ENCODE measurements at regions not wholly inside any gene's neighbourhood (a gene's known extent, or its start where the extent isn't known, plus 50 kb on each side); places are given as distances from the start of the nearest gene placed in this dataset.

GRCh38 chr13:91199866-91200265, 147.6 kb upstream of the MIR17HG start:
- no peak for TF ChIP-seq GABPA (IDR thresholded peaks at IDR 0.05; ENCODE audit: low read depth)
- TF ChIP-seq, protein P1, sequence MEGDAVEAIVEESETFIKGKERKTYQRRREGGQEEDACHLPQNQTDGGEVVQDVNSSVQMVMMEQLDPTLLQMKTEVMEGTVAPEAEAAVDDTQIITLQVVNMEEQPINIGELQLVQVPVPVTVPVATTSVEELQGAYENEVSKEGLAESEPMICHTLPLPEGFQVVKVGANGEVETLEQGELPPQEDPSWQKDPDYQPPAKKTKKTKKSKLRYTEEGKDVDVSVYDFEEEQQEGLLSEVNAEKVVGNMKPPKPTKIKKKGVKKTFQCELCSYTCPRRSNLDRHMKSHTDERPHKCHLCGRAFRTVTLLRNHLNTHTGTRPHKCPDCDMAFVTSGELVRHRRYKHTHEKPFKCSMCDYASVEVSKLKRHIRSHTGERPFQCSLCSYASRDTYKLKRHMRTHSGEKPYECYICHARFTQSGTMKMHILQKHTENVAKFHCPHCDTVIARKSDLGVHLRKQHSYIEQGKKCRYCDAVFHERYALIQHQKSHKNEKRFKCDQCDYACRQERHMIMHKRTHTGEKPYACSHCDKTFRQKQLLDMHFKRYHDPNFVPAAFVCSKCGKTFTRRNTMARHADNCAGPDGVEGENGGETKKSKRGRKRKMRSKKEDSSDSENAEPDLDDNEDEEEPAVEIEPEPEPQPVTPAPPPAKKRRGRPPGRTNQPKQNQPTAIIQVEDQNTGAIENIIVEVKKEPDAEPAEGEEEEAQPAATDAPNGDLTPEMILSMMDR (IDR thresholded peaks at IDR 0.05; ENCODE audit: insufficient read depth, low read length): no peak
- no peak for TF ChIP-seq POLR2AphosphoS5 (IDR thresholded peaks at IDR 0.05; ENCODE audit: low read depth)
